A549 (cell line): ENCODE measurements at regions not wholly inside any gene's neighbourhood (a gene's known extent, or its start where the extent isn't known, plus 50 kb on each side); places are given as distances from the start of the nearest gene placed in this dataset.

Experiments
- ATAC-seq, 2 experiments: fragments of 200-7000 bp in 1 of 2; fragments of >200 bp in 1 of 2; cut with Nextera tagmentation in 1 of 2; cut with Tn5 transposase in 1 of 2; 3 replicates each; pipeline versions ENCODE4 v1.8.0 to v1.9.1; 2018 to 2020; ENCODE audit warnings: mild to moderate bottlenecking in 1 of 2, moderate library complexity in 1 of 2
- CTCF ChIA-PET: fragments of 300-600 bp; sonication (Branson Sonifier 250); formaldehyde crosslinking; extraction: SDS; loops from one replicate; lab custom pipeline; 2021; ENCODE audit warnings: antibody characterized with exemption, inconsistent platforms; lab: Yijun Ruan, JAX
- POLR2A ChIA-PET: fragments of 350-600 bp; formaldehyde crosslinking; extraction: SDS; loops from one replicate; lab custom pipeline; 2021; ENCODE audit warnings: antibody characterized with exemption, inconsistent platforms; lab: Yijun Ruan, JAX
- DNase-seq, 2 experiments: peaks; one replicate each; pipeline versions ENCODE4 v3.0.0 to v3.0.0-alpha.2; 2011 to 2016; ENCODE audit warnings: low read depth in 1 of 2, low spot score in 1 of 2
- FAIRE-seq: peaks from 2 replicates; lab custom pipeline; 2011; peaks lifted over from hg19 to GRCh38; lab: Jason Lieb, UNC
- H3K27ac ChIP-seq, 2 experiments: fragments of >200 bp; sonication (Bioruptor Twin); formaldehyde crosslinking; 3 replicates each; pipeline ENCODE4 v1.5.1; 2016 to 2017
- H3K4me1 ChIP-seq: fragments of >200 bp; sonication (Bioruptor Twin); formaldehyde crosslinking; 3 replicates; pipeline ENCODE4 v1.6.1; 2016
- H3K4me2 ChIP-seq: fragments of >200 bp; sonication (Bioruptor Twin); formaldehyde crosslinking; 3 replicates; pipeline ENCODE4 v1.6.1; 2016
- H3K4me3 ChIP-seq: fragments of >200 bp; sonication (Bioruptor Twin); formaldehyde crosslinking; 3 replicates; pipeline ENCODE4 v1.5.1; 2016
- H3K9me3 ChIP-seq: fragments of >200 bp; sonication (Bioruptor Twin); formaldehyde crosslinking; 3 replicates; pipeline ENCODE4 v1.6.1; 2016
- BCL3 ChIP-seq: fragments of >200 bp; sonication (Bioruptor Twin); formaldehyde crosslinking; IDR thresholded peaks from 3 replicates; pipeline ENCODE4 v1.6.1; 2016
- CBX2 ChIP-seq: fragments of 200-600 bp; sonication (generic); IDR thresholded peaks from 2 replicates; pipeline ENCODE4 v1.6.1; 2016; ENCODE audit warnings: low read depth, mild to moderate bottlenecking, borderline replicate concordance
- CEBPB ChIP-seq, 2 experiments: fragments of >200 bp in 1 of 2; sonication (Bioruptor Twin) in 1 of 2; formaldehyde crosslinking in 1 of 2; IDR thresholded peaks; 2 replicates each; pipeline ENCODE4 v1.6.1; 2012 to 2016
- E2F6 ChIP-seq: IDR thresholded peaks from 2 replicates; pipeline ENCODE4 v1.6.1; 2012; ENCODE audit warnings: low read depth, borderline replicate concordance
- EHF ChIP-seq: fragments of 250-450 bp; sonication (Bioruptor Pico); IDR thresholded peaks from 2 replicates; pipeline ENCODE4 v1.5.0; 2020; ENCODE audit warnings: mild to moderate bottlenecking
- EHMT2 ChIP-seq: fragments of 200-600 bp; sonication (generic); IDR thresholded peaks from 2 replicates; pipeline ENCODE4 v1.6.1; 2016; ENCODE audit warnings: antibody characterized with exemption, low read depth, mild to moderate bottlenecking, moderate library complexity
- EP300 ChIP-seq, 2 experiments: fragments of >200 bp; sonication (Bioruptor Twin); formaldehyde crosslinking; IDR thresholded peaks; 2 replicates in 1 of 2; 3 replicates in 1 of 2; pipeline ENCODE4 v1.6.1; 2016 to 2017
- FOSB ChIP-seq: fragments of 250-450 bp; sonication (Bioruptor Pico); IDR thresholded peaks from 2 replicates; pipeline ENCODE4 v1.5.0; 2020; ENCODE audit warnings: mild to moderate bottlenecking, moderate library complexity
- FOSL2 ChIP-seq, 2 experiments: fragments of 450-650 bp in 1 of 2; fragments of >200 bp in 1 of 2; sonication (Bioruptor Twin) in 1 of 2; formaldehyde crosslinking; IDR thresholded peaks; 2 replicates each; pipeline versions ENCODE4 v1.5.0 to v1.6.1; 2016 to 2020; ENCODE audit warnings: mild to moderate bottlenecking in 1 of 2, moderate library complexity in 1 of 2
- FOXS1 ChIP-seq: fragments of 250-450 bp; sonication (Bioruptor Pico); IDR thresholded peaks from 2 replicates; pipeline ENCODE4 v1.5.0; 2020; ENCODE audit warnings: mild to moderate bottlenecking, moderate library complexity
- GATA3 ChIP-seq: IDR thresholded peaks from 2 replicates; pipeline ENCODE4 v1.6.1; 2012; ENCODE audit warnings: borderline replicate concordance
- HDAC2 ChIP-seq: fragments of 200-600 bp; sonication (generic); IDR thresholded peaks from 2 replicates; pipeline ENCODE4 v1.6.1; 2016
- HOXA7 ChIP-seq: fragments of 250-450 bp; sonication (Bioruptor Pico); IDR thresholded peaks from 2 replicates; pipeline ENCODE4 v1.5.0; 2020; ENCODE audit warnings: mild to moderate bottlenecking, moderate library complexity
- HOXB13 ChIP-seq: fragments of 250-450 bp; sonication (Bioruptor Pico); IDR thresholded peaks from 2 replicates; pipeline ENCODE4 v1.5.0; 2020; ENCODE audit warnings: low read depth, mild to moderate bottlenecking, moderate library complexity
- HOXB5 ChIP-seq: fragments of 250-450 bp; sonication (Bioruptor Pico); IDR thresholded peaks from 2 replicates; pipeline ENCODE4 v1.5.0; 2020; ENCODE audit warnings: mild to moderate bottlenecking, moderate library complexity
- JUN ChIP-seq, 2 experiments: fragments of >200 bp; sonication (Bioruptor Twin); formaldehyde crosslinking; IDR thresholded peaks; 2 replicates in 1 of 2; 3 replicates in 1 of 2; pipeline ENCODE4 v1.6.1; 2016 to 2017
- JUNB ChIP-seq: fragments of >200 bp; sonication (Bioruptor Twin); formaldehyde crosslinking; IDR thresholded peaks from 2 replicates; pipeline ENCODE4 v1.6.1; 2016
- KDM5A ChIP-seq: fragments of 200-600 bp; sonication (generic); IDR thresholded peaks from 2 replicates; pipeline ENCODE4 v1.6.1; 2016; ENCODE audit warnings: antibody characterized with exemption, mild to moderate bottlenecking
- MAX ChIP-seq: IDR thresholded peaks from 2 replicates; pipeline ENCODE4 v1.6.1; 2012
- MAZ ChIP-seq: fragments of 150-350 bp; IDR thresholded peaks from 2 replicates; pipeline ENCODE4 v1.6.1; 2014; ENCODE audit warnings: antibody characterized with exemption, low read depth, low read length, borderline replicate concordance
- MYC ChIP-seq: IDR thresholded peaks from 2 replicates; pipeline ENCODE4 v1.6.1; 2012; ENCODE audit warnings: mild to moderate bottlenecking, inconsistent platforms, low read length, improper control_type of control experiment, borderline replicate concordance
- NR3C1 ChIP-seq: fragments of >200 bp; sonication (Bioruptor Twin); formaldehyde crosslinking; IDR thresholded peaks from 3 replicates; pipeline ENCODE4 v1.6.1; 2017
- POLR2A ChIP-seq: IDR thresholded peaks from 2 replicates; pipeline ENCODE4 v1.6.1; 2012; ENCODE audit warnings: mild to moderate bottlenecking, low read length
- POLR2AphosphoS2 ChIP-seq: conservative IDR thresholded peaks from 2 replicates; pipeline ENCODE4 v1.6.1; 2012; ENCODE audit warnings: low read length, improper control_type of control experiment, inconsistent platforms
- RAD21 ChIP-seq, 2 experiments: fragments of >200 bp in 1 of 2; sonication (Bioruptor Twin) in 1 of 2; formaldehyde crosslinking in 1 of 2; IDR thresholded peaks in 1 of 2; conservative IDR thresholded peaks in 1 of 2; 2 replicates in 1 of 2; 3 replicates in 1 of 2; pipeline ENCODE4 v1.6.1; 2012 to 2018; ENCODE audit warnings: inconsistent platforms in 1 of 2
- REST ChIP-seq: fragments of 200-600 bp; sonication (generic); IDR thresholded peaks from 2 replicates; pipeline ENCODE4 v1.6.1; 2016; ENCODE audit warnings: antibody characterized with exemption, mild to moderate bottlenecking, moderate library complexity
- RFX5 ChIP-seq: fragments of 450-650 bp; IDR thresholded peaks from 2 replicates; pipeline ENCODE4 v1.7.1; 2014; ENCODE audit warnings: antibody characterized with exemption, mild to moderate bottlenecking, moderate library complexity
- RNF2 ChIP-seq: fragments of 200-600 bp; sonication (generic); IDR thresholded peaks from 2 replicates; pipeline ENCODE4 v1.6.1; 2016; ENCODE audit warnings: low read depth, mild to moderate bottlenecking, antibody characterized with exemption, moderate library complexity, borderline replicate concordance
- USF2 ChIP-seq: fragments of 450-650 bp; IDR thresholded peaks from 2 replicates; pipeline ENCODE4 v1.6.1; 2014; ENCODE audit warnings: antibody characterized with exemption
- ZC3H11A ChIP-seq: fragments of 450-650 bp; IDR thresholded peaks from 2 replicates; pipeline ENCODE4 v1.6.1; 2014; ENCODE audit warnings: antibody characterized with exemption, mild to moderate bottlenecking
- ZSCAN20 ChIP-seq: fragments of 250-450 bp; sonication (Bioruptor Pico); IDR thresholded peaks from 2 replicates; pipeline ENCODE4 v1.8.0; 2022; ENCODE audit warnings: mild to moderate bottlenecking, moderate library complexity
- WGBS: methylation state at CpG from one replicate; pipeline ENCODE4 v1.1.6; 2017; ENCODE audit errors: missing lambda C conversion rate; 5-methylcytosine and 5-hydroxymethylcytosine counted together

- POLR2A ChIA-PET = no interaction called here
- Histone ChIP-seq H3K27ac (no peak overlapping the region), H3K4me3 (no peak overlapping the region)
- DNase-seq = no peak
- TF ChIP-seq HDAC2 (no peak), FOSL2 (IDR thresholded peaks at IDR 0.05) (no peak), FOSL2 (CRISPR knock-in tag; IDR thresholded peaks at IDR 0.05) (no peak), HOXA7 (CRISPR knock-in tag) (no peak), MAX (no peak), JUN (IDR thresholded peaks at IDR 0.05) (no peak), POLR2A (no peak), EP300 (IDR thresholded peaks at IDR 0.05) (no peak), RFX5 (no peak), RAD21 (conservative IDR thresholded peaks at IDR 0.05 in 1 of 2, IDR thresholded peaks at IDR 0.05 in 1 of 2) (no peak), EHF (CRISPR knock-in tag) (no peak), ZSCAN20 (CRISPR knock-in tag) (no peak), MAZ (no peak), HOXB5 (CRISPR knock-in tag) (no peak), E2F6 (no peak), HOXB13 (CRISPR knock-in tag) (no peak), CBX2 (no peak), FOXS1 (no peak), ZC3H11A (no peak)
- TF ChIP-seq, all 56 proteins: peak for 0
- H3K9me3 ChIP-seq = no peaks in the 10 kb centered on the region
- H3K4me2 ChIP-seq = no peak overlapping the region
- no peaks in the 10 kb centered on the region for H3K4me1 ChIP-seq
- no peak for FAIRE-seq
- no peak for ATAC-seq
- CTCF ChIA-PET = interaction anchor here (1.1 kb wide), 1 partner anchor 25 kb away, joined by 3 read pairs; no protein-coding TSS in a partner anchor
These were observed 79.1 kb upstream of the PTGDR start for GRCh38 chr14:52188381-52188780.

GRCh38 chr14:52185178-52185577 is 82.3 kb upstream of the PTGDR start:
- DNase-seq = no peak
- no peak overlapping the region for H3K4me3 ChIP-seq
- H3K4me2 ChIP-seq = no peak overlapping the region
- POLR2A ChIA-PET = no interaction called here
- no peak overlapping the region for H3K27ac ChIP-seq
- TF ChIP-seq NR3C1 (no peak), MAZ (no peak), RNF2 (no peak), GATA3 (no peak), JUNB (no peak), KDM5A (no peak), POLR2AphosphoS2 (no peak), RFX5 (no peak), USF2 (no peak), CBX2 (no peak), MYC (no peak), REST (no peak), BCL3 (no peak), EHMT2 (no peak), HOXB13 (CRISPR knock-in tag) (no peak), CEBPB (IDR thresholded peaks at IDR 0.05) (no peak), EHF (CRISPR knock-in tag) (no peak), FOSB (no peak)
- CTCF ChIA-PET = interaction anchor here (1.1 kb wide), 1 partner anchor 206 kb away, joined by 4 read pairs; no protein-coding TSS in a partner anchor
- WGBS = 31% methylated on average over 3 of the region's 3 CpGs
- ATAC-seq = no peak
- H3K4me1 ChIP-seq = no peaks in the 10 kb centered on the region
- H3K9me3 ChIP-seq = peaks cover 10% of the 10 kb centered on the region; the same call in 1 of the 3 replicates
- FAIRE-seq = no peak
